ENCODE measurements at regions not wholly inside any gene's neighbourhood (a gene's known extent, or its start where the extent isn't known, plus 50 kb on each side); places are given as distances from the start of the nearest gene placed in this dataset.
A peak's percentile ranks its signal among the peaks of the same experiment; 100 is the strongest.

DNA sequence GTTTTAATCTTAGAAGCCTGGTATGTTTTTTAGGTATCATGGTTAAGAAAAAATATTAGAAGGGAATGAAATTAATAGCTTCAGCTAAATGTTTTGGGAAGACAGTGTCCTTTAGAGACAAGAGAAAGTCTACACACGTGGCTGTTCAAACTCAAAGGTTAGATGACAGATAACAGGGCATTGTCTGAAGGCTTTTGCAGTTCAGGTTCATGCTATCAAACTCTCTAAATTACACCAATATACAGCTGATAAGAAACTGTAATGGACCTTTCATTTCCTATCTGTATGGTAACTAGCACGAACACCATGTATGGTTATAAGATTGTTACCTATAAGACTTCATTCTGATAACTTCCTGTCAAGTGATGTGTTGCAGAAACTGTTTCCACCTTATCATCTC is 240.6 kb upstream of the MEF2C start:
- H3K27ac ChIP-seq (replicated peaks) = no peak overlapping the region
- TF ChIP-seq GABPA (IDR thresholded peaks at IDR 0.05; ENCODE audit: low read depth) (no peak), POLR2AphosphoS5 (IDR thresholded peaks at IDR 0.05; ENCODE audit: low read depth) (no peak), SPI1 (IDR thresholded peaks at IDR 0.05; ENCODE audit: borderline replicate concordance, low read depth) (no peak)
- TF ChIP-seq, protein P1, sequence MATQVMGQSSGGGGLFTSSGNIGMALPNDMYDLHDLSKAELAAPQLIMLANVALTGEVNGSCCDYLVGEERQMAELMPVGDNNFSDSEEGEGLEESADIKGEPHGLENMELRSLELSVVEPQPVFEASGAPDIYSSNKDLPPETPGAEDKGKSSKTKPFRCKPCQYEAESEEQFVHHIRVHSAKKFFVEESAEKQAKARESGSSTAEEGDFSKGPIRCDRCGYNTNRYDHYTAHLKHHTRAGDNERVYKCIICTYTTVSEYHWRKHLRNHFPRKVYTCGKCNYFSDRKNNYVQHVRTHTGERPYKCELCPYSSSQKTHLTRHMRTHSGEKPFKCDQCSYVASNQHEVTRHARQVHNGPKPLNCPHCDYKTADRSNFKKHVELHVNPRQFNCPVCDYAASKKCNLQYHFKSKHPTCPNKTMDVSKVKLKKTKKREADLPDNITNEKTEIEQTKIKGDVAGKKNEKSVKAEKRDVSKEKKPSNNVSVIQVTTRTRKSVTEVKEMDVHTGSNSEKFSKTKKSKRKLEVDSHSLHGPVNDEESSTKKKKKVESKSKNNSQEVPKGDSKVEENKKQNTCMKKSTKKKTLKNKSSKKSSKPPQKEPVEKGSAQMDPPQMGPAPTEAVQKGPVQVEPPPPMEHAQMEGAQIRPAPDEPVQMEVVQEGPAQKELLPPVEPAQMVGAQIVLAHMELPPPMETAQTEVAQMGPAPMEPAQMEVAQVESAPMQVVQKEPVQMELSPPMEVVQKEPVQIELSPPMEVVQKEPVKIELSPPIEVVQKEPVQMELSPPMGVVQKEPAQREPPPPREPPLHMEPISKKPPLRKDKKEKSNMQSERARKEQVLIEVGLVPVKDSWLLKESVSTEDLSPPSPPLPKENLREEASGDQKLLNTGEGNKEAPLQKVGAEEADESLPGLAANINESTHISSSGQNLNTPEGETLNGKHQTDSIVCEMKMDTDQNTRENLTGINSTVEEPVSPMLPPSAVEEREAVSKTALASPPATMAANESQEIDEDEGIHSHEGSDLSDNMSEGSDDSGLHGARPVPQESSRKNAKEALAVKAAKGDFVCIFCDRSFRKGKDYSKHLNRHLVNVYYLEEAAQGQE (IDR thresholded peaks at IDR 0.05; ENCODE audit: insufficient replicate concordance, low read depth) = no peak
- TF ChIP-seq, protein P2, sequence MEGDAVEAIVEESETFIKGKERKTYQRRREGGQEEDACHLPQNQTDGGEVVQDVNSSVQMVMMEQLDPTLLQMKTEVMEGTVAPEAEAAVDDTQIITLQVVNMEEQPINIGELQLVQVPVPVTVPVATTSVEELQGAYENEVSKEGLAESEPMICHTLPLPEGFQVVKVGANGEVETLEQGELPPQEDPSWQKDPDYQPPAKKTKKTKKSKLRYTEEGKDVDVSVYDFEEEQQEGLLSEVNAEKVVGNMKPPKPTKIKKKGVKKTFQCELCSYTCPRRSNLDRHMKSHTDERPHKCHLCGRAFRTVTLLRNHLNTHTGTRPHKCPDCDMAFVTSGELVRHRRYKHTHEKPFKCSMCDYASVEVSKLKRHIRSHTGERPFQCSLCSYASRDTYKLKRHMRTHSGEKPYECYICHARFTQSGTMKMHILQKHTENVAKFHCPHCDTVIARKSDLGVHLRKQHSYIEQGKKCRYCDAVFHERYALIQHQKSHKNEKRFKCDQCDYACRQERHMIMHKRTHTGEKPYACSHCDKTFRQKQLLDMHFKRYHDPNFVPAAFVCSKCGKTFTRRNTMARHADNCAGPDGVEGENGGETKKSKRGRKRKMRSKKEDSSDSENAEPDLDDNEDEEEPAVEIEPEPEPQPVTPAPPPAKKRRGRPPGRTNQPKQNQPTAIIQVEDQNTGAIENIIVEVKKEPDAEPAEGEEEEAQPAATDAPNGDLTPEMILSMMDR (IDR thresholded peaks at IDR 0.05; ENCODE audit: insufficient read depth, low read length) = no peak
- H3K27me3 ChIP-seq (ENCODE audit: insufficient read depth, poor library complexity, severe bottlenecking) = no peaks in the 10 kb centered on the region
- H3K4me3 ChIP-seq (replicated peaks; ENCODE audit: insufficient read depth, low read length) = no peak overlapping the region
- no peak for DNase-seq (ENCODE audit: low read depth in 1 of 2, low spot score in 1 of 2)

DNA sequence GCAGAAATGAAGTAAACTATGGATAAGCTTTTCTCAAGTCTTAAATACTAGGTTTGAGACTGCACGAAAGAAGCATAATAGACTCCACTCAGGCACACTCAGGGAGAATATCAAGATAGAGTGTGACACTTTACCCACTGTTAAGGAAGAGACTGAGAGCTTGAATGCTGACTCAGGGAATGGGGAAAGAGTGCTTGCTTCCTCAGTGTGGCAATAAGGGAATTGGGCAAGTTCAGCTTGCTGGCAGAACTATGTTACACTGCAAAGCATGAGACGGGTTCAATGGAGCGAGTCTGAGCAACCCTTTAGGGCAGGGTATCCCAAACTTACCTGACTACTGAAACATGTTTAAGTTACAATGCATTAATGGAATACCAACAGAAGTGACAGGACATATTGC is 237.7 kb upstream of the MEF2C start:
- no peak overlapping the region for H3K4me3 ChIP-seq (replicated peaks; ENCODE audit: insufficient read depth, low read length)
- peak; percentile 58 to 60 for DNase-seq (ENCODE audit: low read depth in 1 of 2, low spot score in 1 of 2)
- H3K27ac ChIP-seq (replicated peaks) = no peak overlapping the region
- TF ChIP-seq GABPA (IDR thresholded peaks at IDR 0.05; ENCODE audit: low read depth) = no peak
- no peaks in the 10 kb centered on the region for H3K27me3 ChIP-seq (ENCODE audit: insufficient read depth, poor library complexity, severe bottlenecking)

DNA sequence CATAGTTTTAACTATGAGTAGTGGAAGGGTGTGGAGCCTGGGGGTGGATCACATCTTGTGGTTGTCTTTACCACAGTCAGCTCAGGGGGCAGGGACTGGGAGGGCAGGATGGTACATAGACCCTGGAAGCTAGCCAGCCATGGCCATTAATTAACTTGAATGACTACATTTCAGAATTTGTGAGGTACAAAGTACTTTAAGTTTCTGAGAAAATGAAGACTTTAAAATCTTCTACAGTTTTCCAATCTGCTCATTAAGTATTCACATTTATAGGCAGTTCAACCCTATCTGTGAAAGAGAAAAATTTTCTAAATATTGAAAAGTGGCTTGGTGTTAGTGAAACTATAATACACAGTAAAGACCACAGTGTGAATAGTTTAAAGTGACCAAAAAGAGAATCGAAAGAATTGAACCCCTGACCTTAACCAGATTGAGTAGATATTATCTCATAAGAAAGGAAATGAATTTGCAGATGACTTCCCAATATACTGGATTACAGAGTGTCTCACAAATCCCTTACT is 234.2 kb upstream of the MEF2C start:
- Histone ChIP-seq H3K27ac (replicated peaks) (no peak overlapping the region), H3K27me3 (ENCODE audit: insufficient read depth, poor library complexity, severe bottlenecking) (no peaks in the 10 kb centered on the region), H3K4me3 (replicated peaks; ENCODE audit: insufficient read depth, low read length) (no peak overlapping the region)
- DNase-seq (ENCODE audit: low read depth in 1 of 2, low spot score in 1 of 2) = no peak
- TF ChIP-seq, protein P1 (IDR thresholded peaks at IDR 0.05; ENCODE audit: insufficient replicate concordance, low read depth) = no peak
- TF ChIP-seq POLR2AphosphoS5 (IDR thresholded peaks at IDR 0.05; ENCODE audit: low read depth) (no peak), GABPA (IDR thresholded peaks at IDR 0.05; ENCODE audit: low read depth) (no peak), SPI1 (IDR thresholded peaks at IDR 0.05; ENCODE audit: borderline replicate concordance, low read depth) (no peak)
- TF ChIP-seq, protein P2 (IDR thresholded peaks at IDR 0.05; ENCODE audit: insufficient read depth, low read length) = no peak

DNA sequence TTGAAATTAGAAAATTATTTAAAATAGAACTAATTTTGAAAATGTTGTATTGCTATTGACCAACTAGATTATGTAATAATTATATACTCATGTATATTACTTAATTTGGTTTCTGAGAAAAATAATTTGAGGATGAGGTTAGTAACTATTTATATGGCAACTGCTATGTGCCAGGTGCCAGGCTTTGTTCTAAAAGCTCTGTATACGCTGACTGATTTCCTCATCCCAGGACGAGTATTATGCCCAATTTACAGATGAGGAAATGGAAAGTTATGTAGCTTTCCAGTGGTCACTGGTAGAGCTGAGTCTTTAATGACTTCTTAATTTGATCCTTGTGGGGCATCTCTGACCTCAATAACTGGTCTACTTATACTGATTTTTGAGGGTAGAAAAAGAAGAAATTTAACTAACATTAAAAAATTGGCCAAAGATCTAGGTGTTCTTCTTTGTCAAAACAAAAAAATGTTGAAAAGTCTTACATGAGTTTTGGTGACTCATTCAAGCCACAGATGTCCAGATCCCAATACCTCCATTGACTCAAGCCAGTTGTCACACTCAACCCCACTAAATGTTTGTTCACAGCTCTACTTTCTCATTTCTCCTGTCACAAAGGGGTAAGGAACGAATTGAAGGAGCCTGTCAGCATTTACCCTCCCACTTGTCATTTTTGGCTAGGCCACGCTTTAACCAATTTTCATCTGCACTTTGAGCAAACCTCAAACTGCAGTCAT is 228.1 kb upstream of the MEF2C start:
- H3K27ac ChIP-seq (replicated peaks) = no peak overlapping the region
- no peak overlapping the region for H3K4me3 ChIP-seq (replicated peaks; ENCODE audit: insufficient read depth, low read length)
- TF ChIP-seq, protein P1 (IDR thresholded peaks at IDR 0.05; ENCODE audit: insufficient replicate concordance, low read depth) = no peak
- TF ChIP-seq GABPA (IDR thresholded peaks at IDR 0.05; ENCODE audit: low read depth) (no peak), POLR2AphosphoS5 (IDR thresholded peaks at IDR 0.05; ENCODE audit: low read depth) (no peak), SPI1 (IDR thresholded peaks at IDR 0.05; ENCODE audit: borderline replicate concordance, low read depth) (no peak)
- TF ChIP-seq, protein P2 (IDR thresholded peaks at IDR 0.05; ENCODE audit: insufficient read depth, low read length) = no peak
- no peaks in the 10 kb centered on the region for H3K27me3 ChIP-seq (ENCODE audit: insufficient read depth, poor library complexity, severe bottlenecking)
- DNase-seq (ENCODE audit: low read depth in 1 of 2, low spot score in 1 of 2) = no peak
